ENCODE measurements at regions not wholly inside any gene's neighbourhood (a gene's known extent, or its start where the extent isn't known, plus 50 kb on each side); places are given as distances from the start of the nearest gene placed in this dataset.

GRCh38 chr6:68544450-68544849 is 90.6 kb upstream of the ADGRB3 start:
- TF ChIP-seq TAF1 (IDR thresholded peaks at IDR 0.05; ENCODE audit: low read depth, low read length) (no peak), POLR2AphosphoS5 (IDR thresholded peaks at IDR 0.05; ENCODE audit: low read depth, low read length) (no peak), POU2F2 (IDR thresholded peaks at IDR 0.05; ENCODE audit: low read depth, low read length) (no peak), POLR2A (IDR thresholded peaks at IDR 0.05; ENCODE audit: low read depth, low read length) (no peak), PAX5 (IDR thresholded peaks at IDR 0.05; ENCODE audit: insufficient read depth, low read length, severe bottlenecking) (no peak)

Data from GM12891 (cell line).